ENCODE measurements at regions not wholly inside any gene's neighbourhood (a gene's known extent, or its start where the extent isn't known, plus 50 kb on each side); places are given as distances from the start of the nearest gene placed in this dataset.
"Not testable (repeated sequence)": the region's sequence is repeated elsewhere in the genome, so short reads cannot be mapped to it uniquely, and the experiment has no call there.

GRCh38 chr10:131363416-131363815 is 51.9 kb upstream of the TCERG1L start:
- DNase-seq: no peak

DNA sequence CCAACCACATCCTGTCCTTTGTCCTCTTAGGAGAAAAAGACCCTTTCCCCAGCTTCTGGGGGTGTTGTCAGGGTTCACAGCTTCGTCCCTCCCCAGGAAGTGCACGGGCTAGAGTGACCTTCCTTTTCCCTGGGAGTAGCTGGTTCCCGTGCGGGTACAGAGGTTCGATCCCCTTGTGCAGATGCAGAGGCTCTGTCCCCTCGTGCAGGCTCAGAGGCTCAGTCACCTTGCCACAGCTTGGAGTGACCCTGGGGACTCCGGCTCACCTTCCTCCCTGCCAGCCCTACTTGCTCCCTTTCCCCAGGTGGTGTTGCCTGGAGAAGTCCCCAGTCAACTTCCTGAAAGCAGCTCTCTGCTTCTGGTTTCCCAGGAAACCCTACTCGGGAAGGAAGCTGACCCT is 60.0 kb upstream of the TCERG1L start:
- no peak for DNase-seq

DNA sequence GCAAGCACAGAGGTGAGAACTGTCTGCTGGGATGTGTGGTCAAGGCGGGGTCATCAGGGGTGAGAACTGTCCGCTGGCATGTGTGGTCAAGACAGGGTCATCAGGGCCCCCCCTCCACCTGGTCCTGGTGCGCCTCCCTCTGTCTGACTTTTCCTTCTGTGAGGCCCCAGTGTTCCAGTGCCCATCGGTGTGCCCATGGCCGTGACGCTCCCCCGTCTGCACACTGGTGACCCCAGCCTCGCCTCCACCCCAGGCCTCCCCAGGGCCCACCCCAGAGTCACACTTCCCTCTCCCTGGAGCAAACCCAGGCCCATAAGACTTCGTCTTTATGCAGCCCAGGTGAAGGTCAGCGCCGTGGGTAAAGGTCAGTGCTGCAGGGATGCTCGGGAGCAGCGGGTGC is 70.1 kb upstream of the TCERG1L start:
- no peak for DNase-seq

GRCh38 chr10:131385161-131385872 is 73.8 kb upstream of the TCERG1L start:
- not testable (repeated sequence) for DNase-seq

DNA sequence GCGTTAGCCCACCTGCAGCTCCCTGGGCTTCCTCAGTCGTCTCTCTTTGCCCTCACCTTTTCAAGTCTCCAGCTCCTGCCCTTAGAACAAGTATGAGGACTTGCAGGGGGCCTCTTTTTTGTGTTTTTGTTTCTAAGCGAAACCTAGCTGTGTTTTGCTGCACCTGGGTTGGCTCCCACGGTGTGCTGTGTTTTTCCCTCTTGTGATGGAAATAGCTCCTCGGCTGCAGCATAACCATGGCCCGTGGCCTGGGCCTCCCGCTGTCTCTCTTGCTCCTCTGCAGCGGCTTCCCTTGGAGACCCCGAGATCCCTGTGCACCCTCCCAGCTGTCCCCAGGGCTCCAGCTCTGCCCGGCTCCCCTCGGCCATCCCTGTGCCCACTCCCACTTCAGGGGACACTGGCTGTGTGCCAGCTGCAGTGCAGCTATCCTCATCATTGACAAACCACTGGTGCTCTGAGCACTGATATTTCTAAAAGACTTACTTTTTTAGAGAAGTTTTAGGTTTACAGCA is 75.6 kb upstream of the TCERG1L start:
- DNase-seq: no peak

- no peak for DNase-seq
Measured at GRCh38 chr10:131391936-131392335, 80.4 kb upstream of the TCERG1L start.

GRCh38 chr10:131396121-131397050 is 84.9 kb upstream of the TCERG1L start:
- no peak for DNase-seq

DNA sequence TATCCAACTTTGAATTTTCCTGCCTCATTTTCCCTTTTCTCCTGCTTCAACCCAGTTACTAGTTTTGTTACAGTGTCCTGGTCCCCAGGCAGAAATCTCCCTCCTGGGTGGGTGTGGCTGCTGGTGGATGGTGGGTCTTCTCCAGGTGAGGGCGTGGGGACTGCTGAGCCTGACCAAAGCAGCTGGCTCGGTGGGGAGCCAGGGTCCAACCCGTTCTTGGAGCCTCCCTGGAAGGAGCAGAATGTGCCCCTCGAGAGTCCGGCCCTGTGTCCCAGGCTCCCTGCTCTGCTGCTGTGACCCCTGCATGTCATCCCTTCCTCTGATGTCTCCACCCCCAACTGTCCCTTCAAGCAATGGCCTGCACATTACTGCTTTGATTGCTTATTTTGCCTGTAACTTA is 86.6 kb upstream of the TCERG1L start:
- no peak for DNase-seq

DNA sequence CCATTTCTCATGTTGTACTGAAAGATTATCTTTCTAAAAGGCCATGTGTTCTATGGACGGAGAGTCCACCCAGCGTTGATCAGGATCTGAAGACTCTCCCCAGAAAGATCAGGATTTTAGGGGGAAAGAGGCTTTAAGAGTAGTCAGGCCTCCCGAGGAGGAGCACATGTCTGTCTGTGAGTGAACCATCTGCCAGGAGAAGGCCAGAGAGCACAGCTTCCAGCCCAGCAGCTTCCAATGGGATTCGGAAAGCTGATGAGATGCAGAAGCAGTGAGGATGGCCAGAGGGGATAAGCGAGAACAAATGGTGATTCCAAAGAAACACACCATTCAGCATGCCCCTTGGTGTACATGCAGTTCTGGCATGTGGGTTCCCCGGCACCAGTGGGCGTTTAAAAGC is 88.5 kb upstream of the TCERG1L start:
- DNase-seq: no peak

DNA sequence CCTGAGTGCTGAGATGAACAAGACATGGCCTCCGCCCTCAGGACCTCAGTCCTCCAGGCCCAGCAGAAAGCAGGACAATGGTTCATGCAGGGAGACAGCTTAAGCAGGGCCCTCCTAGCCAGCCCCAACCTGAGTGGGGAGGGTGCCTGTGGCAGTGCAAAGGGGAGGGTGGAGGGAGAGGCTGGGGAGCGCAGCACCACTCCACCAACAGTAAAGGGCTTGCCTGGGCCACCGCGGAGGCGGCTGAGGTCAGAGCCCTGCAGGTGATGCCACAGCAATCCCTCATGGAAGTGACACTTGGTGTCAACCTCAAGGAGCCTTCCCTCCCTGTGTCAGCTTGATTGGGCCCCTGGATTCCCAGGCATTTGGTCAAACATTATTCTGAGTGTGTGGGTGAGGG is 89.0 kb upstream of the TCERG1L start:
- no peak for DNase-seq

DNA sequence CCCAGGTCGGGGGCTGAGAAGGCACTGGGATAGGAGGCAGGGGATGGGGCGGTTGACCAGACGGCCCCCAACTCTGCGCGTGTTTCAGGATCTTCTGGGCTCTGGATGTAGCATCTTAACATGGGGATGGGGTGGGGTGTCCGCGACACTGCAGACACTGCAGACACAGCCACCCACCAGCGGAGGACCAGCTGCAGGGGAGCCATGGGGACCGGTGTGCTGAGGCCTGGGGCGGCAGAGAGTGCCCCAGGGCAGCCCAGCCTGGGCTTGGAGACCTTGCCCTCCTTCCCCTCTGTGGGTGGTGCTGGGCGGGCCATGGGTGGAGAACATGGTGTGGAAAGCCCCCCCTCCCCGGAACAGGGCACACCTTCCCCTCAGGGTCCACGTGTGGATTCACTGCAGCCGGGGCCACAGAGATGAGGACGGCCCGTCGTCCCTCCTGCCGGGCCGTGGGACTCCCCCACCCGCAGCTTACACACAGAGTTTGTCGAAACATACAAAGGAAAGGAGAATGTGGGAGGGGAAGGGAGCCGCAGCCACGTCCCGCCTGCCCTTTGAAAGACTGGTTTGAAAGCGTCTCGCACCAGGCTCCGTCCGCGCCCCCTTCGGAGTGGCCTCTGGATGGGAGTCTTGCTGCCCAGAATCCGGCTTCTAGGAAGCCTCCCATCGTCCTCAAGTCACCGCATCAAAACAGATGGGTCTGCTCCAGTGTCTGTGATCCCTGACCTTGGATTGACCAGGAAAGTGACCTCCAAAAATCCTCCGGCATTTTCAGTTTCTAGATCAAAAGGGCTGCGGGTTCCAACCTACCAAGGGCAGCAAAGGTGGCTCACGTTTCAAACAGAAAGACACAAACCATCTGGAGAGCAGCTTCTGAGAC is 91.5 kb upstream of the TCERG1L start:
- DNase-seq: no peak

GRCh38 chr10:131403936-131404335 is 92.4 kb upstream of the TCERG1L start:
- DNase-seq: no peak

- DNase-seq: no peak
Measured at GRCh38 chr10:131404886-131405285, 93.4 kb upstream of the TCERG1L start.

- DNase-seq: no peak
Measured at GRCh38 chr10:131406676-131407392, 95.3 kb upstream of the TCERG1L start.

DNA sequence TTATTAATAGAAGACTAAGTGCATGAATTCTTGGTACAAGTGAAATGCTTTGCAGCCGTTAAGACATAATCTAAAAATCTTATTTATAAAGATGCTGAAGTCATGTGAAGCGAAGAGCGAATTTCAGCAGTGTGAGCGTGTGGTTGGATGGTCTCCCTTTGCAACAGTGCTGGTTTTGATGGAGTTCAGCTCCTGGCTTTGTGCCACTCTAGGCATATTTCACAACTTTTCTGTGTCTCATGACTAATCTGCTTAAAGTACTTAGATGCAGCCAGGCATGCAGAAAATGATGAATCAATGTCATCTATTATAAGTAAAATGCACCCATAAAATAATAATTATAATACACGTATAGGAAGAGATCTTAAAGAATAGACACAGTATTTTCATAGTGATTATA is 107.2 kb upstream of the TCERG1L start:
- no peak for DNase-seq

- no peak for DNase-seq
Measured at GRCh38 chr10:131419797-131420196, 108.3 kb upstream of the TCERG1L start.

DNA sequence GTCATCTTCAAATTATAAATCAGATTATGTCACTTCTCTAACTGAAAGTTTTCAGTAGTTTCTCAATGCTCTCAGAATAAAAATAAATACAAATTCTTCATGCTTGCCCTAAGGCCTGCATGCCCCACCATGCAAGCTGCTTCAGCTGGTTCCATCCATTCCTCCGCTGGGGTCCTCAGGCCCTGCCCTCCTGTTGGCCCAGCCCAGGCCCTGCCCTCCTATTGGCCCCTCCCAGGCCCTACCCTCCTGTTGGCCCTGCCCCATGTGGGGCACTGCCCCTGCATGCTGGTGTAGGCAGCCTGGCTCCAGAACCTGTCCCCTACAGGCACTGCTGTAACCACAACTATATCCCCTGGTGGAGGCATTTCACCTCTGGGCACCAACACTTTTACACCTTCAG is 109.3 kb upstream of the TCERG1L start:
- DNase-seq: no peak

GRCh38 chr10:131421381-131421780 is 109.9 kb upstream of the TCERG1L start:
- no peak for DNase-seq

GRCh38 chr10:131422731-131423130 is 111.2 kb upstream of the TCERG1L start:
- DNase-seq: no peak

DNA sequence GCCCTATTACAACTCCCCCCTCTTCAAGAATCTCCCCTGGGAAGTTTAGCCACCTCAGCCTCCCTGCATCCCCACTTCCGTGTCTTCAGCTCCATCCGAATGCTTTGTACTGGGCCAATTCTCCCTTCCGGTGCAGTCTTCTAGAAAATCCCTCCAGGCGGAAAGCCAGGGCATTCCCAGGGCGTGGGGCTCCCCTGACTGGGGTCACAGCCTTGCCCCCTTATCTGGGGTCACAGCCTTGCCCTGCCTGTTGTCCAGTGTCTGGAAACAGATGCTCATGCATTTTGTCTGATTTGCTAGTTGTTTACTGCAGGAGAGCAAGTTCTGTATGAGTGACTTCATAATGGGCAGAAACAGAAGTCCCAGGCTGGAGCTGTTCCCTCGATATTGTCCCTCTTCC is 112.5 kb upstream of the TCERG1L start:
- no peak for DNase-seq

DNA sequence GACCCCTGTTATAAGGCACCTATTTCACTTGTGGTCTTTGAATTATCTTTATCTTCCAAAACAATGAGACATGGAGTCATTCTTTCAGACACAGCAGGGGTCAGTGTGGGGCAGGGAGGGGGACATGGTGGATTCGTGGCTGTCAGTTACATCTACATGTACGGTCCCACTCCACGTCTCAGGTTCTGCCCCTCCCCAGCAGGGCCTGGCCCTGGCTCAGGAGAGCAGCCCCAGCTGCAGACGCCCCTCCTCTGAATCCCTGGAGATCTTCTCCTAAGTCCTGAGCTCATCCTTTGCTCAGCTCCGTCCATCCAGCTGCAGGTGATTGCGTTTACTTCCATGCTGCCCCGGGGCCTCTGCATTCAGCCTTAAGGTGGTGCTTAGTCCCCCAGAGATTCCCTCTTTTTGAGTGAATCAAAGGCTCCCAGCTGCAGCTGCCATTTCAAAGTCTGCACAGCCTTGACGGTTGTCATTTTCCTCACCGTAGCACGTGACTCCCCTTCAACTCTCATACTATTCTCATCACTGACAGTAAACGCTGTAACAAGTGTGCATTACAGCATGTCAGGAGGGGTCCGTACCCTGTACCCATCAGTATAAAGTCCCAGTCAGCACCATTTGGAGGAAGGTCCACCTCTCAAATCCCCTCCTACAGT is 113.4 kb upstream of the TCERG1L start:
- no peak for DNase-seq
